NCI-H187 treated with DMSO at 0.1 percent for 48 hours (cell line): ENCODE measurements at regions not wholly inside any gene's neighbourhood (a gene's known extent, or its start where the extent isn't known, plus 50 kb on each side); places are given as distances from the start of the nearest gene placed in this dataset.

Experiments
- DNase-seq: peaks from one replicate; lab custom pipeline; 2025; lab: John Stamatoyannopoulos, UW

DNA sequence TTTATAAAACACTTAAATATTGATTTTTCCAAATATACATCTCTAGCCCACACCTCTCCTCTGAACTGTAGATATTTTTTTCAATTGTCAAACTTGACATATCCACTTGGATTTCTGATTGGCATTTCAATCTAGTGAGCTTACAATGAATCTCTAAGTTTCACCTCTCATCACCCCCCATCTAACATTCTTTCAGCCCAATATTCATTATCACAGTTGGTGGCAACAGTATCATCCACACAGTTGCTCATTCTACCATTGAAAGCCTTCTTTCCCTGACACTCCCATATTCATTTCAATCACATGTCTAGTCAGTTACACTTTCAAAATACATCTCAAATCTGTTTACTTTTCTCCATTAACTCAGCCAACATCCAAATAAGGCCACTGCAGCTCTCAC is 385.2 kb downstream of the PCDH20 start:
- no peak for DNase-seq

DNA sequence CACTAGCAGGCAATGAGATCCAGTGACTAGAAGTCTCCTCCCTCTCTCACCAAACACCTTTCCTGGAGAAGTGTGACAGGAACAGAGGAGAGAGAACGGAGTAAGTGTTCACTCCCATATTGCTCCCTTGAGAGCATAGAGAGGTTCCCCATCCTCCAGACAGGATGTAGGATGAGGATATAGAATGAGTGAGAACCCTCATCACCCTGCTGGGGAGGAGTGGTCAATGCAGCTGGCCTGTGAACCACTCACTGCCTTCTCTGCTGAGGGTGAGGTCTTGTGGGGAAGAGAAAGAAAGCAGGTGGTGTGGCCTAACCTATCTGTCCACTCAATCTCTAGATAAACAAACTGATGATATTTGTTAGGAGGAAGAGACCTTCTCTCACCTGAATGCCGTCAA is 386.6 kb downstream of the PCDH20 start:
- peak; percentile 34 for DNase-seq

DNA sequence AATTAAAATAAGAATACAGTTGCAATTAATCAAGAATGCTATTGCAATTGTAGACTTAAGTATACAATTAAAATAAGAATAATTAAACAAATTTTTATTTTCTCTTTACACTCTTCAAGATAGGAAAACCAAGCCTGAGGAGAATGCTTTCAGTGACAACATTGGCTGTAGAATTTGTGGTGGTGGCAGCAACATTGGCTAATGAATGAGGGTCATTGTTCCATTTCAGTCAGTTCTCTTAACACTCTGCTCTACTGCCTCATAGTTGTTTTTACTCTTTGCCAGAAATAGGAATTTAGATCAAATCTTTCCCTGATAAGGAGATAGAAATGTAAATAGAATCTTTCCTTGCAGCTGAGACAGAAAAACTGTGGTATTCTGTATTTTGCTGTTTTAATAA is 391.6 kb downstream of the PCDH20 start:
- DNase-seq, result no peak

DNA sequence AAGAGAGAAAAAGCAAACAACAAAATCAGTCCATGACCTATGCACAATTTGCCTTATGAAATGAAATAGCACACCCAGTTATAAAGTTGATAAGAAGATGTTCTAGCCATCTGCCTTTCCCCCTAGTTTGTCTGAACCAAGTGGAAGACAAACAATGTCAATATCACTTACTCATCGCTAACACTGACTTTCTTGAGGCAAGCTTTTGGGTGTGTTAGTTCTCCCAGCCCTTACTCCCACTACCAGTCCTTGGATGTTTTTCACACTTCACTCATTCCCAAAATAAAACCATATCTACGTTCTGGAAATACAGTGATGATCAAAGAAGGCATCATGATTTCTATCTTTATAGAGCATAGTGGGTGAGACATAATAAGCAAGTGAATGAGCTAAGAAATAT is 393.8 kb downstream of the PCDH20 start:
- DNase-seq, result no peak

DNA sequence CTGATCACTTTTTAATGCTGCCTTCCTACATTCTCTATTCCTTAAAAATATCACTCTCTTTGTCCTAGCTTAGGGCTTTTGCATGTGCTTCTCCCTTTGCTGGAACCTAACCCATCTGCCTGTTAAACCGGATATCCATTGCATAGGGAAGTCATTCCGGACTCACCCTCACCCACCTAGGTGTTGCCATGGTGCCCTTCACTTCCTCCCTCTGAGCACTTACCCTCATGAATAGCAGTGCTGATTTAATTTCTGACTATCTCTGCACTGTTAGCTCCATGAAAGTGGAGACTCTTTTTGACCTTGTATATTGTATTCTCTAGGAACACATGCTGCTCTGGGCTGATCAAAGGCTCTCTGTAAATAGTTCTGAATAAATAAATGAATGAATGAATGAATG is 401.9 kb downstream of the PCDH20 start:
- no peak for DNase-seq

DNA sequence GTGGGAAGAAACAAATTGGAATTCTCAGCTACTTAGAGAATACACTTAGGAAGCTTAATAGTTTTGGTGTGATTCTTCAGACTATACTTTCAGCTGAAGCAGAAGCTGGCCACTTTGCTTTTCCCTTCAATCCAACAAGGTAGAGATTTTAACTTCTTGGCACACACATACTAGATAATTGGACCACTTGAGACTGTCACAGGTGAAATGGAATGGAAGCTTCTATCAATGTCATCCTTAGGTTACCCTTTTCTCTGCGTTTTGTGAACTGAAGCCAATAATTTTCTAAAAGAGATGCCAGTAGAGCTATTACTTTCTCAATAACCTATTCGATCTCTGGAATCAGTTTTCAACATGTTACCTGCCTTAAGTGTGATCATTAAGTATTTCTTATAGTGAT is 405.3 kb downstream of the PCDH20 start:
- no peak for DNase-seq

DNA sequence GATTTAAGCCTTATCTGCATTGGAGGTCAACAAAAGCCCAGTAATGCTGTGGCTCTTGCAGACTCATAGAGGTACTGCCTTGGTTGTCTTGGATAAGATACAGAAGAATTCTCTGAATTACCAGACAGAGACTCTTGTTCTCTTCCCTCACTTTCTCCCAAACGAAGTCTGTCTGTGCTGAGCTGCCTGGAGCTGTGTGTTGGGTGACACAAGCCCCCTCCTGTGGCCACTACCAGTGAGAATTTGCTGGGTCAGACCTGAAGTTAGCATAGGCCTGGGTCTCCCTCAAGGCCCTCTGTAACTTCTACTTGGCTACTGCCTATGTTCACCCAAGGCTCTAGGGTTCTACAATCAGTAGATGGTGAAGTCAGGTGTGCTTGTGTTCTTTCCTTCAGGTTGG is 413.0 kb downstream of the PCDH20 start:
- DNase-seq, result no peak

DNA sequence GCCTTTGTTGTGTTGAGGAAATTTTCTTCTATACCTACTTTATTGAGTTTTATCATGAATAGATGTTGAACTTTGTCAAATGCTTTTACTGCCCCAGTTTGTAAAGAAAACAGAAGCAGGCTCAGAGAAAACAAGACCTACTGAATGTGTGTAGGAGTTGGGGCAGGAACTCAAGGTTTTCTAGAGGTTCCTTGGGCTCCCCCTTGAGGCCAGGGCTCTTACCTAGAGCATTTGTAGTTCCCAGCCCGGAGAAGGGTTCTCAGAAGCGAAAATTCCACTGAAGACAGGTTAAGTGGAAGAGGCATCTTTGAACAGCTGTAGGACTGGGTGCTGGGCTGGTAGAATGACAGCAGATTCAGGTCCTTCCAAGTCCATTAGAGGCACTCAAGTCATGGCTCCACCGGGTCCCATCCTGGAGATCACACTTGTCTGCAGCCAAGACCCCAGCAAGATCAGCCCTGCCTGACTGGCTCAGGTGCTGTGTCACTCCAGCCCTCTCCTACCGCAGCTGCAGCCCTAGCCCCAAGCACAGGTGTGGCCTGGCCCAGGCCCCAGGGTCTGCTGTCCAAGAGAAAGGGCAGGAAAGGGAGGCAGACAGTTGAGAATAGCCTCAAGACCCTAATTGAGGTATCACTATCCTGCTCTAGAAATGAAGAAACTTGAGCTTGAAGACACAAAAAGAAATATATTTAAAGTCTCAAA is 425.5 kb downstream of the PCDH20 start:
- DNase-seq, result no peak

DNA sequence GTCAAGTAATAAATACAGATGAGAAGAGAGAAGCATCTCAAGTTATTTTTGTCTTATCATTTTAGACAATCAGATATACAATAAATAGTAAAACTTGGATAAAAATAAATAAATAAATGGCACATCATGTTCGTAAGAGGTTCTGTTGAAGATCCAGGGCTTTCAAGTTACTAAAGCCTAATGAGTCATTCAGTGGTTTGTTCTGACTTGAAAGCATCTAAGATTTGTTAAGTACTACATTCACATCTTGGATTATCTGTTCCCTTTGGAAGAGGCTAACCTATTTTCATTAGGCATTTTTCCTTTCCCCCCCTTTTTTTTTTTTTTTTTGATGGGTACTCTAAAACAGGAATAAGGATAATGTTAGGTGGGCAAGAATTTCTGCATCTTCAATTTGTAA is 429.3 kb downstream of the PCDH20 start:
- no peak for DNase-seq

DNA sequence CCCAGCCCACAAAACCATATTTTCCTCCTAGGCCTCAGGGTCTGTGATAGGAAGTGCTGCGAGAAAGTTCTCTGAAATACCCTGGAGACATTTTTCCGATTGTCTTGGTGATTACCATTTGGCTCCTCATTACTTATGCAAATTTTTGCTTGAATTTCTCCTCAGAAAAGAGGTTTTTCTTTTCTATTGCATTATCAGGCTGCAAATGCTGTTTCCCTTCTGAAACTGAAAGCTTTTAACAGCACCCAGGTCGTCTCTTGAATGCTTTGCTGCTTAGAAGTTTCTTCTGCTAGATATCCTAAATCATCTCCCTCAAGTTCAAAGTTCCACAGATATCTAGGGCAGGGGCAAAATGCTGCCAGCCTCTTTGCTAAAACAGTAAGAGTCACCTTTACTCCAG is 434.2 kb downstream of the PCDH20 start:
- DNase-seq, result no peak

DNA sequence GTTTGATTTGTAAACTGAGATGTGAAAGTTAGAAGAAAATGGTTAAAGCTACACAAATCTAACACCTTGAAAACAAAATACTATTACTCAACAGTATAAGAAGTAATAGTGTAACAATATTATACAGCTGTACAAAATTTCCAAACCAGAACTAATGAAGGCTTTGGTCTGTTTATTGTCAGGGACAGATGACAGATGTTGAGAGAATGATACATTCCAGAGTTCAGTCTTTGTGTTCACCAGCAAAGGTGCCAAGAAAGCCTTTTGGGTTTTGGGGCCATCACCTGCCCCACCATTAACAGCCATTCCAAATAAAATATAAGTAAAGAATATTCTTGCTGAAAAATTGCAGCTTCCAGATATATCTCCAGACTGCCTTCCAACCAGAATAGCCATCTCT is 439.3 kb downstream of the PCDH20 start:
- no peak for DNase-seq

DNA sequence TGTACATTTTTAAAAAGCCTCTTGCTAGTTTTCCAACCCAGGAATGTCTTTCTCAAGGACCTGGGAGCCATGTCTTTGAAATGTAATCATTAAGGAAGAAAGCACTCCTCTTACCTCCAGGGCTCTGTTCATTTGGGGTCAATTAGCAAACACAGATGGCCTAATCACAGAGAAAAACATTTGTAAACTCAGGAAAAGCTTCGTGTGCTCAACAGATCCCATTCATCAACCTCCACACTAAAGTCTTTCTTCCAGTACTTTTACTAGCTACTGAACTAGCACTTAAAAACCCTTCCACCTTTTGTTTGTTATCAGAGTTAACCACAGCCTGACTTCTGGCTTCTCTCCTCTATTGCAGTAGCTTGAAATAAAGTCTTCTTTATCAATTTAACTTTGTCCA is 441.4 kb downstream of the PCDH20 start:
- DNase-seq, result no peak

DNA sequence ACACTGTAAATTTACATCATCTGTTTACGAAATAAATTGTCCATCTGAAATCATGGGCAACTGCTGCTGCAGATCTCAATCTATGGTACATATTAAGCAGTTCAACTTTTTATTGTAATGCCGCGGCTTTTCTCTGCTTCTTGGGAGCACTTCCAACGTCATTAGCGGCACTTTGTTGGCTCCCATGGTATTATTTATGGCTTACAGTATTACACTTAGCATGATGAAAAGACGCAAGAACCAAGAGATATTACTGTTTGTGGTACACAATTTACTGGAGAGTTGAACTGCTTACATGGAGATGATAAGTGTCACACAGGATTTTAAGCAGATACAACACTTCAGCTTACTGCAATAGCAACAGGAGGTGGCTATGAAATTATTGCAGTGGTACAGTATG is 442.1 kb downstream of the PCDH20 start:
- DNase-seq, result no peak

DNA sequence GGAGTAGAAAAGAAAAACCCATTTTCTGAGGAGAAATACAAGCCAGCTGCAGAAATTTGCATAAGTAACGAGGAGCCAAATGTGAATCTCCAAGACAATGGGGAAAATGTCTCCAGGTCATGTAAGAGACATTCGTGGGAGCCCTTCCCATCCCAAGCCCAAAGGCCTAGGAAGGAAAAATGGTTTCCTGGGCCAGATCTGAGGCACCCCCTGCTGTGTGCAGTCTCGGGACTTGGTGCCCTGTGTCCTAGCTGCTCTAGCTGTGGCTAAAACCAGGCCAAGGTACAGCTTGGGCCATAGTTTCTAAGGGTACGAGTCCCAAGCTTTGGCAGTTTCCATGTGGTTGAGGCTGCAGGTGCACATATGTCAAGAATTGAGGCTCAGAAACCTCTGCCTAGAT is 444.9 kb downstream of the PCDH20 start:
- no peak for DNase-seq

DNA sequence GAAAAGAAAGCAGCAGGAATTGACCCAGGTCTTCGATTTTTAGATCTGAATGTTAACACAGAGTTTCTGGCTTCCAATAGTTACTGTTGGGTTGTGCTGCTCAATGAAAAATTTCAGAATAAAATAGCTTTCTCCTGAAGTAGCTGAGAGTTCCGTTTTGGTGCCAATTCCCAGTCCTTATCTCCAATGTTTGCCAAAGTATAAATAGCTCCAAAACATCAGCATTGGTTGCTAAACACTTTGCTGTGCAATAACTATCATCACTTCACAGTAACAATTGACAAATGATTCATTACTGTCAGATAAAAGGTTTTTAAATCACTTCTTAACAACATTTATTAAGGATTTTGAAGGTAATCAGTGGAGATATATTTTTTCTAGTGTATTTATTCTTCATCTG is 446.0 kb downstream of the PCDH20 start:
- no peak for DNase-seq

DNA sequence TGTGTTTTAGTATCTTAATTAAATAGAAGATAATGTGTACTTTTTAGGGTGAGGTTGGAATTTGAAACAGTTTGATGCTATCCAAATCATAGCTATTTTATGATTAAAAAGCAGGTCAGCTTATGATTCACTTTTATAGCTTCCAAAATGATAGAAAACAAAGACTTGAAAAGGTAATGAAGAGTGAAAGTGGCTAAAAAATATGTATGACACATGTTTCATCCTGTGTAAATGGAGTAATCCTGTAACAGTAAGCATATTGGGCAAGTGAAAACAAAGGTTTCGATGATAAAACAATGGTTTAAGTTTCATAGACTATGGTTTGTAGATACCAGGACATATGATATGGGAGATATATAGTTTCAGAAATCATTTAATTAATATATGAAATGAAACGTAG is 456.2 kb downstream of the PCDH20 start:
- DNase-seq, result no peak

DNA sequence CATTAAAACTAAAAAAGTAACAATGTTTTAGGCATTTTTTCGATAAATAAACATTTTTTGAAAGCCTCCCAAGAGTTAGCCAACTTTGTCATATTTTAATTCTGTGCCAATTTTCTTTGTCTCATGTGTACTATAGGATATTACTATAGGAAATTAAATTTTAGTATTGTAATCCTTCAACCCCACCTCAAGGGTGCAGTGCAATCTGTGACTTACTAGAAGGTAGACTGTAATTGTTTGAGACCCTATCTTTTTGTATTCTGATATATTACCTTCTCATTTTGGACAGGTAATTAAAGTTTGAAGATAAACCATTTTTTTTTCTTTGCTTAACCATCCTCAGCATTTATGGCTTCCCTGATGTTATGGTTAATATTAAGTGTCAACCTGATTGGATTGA is 457.8 kb downstream of the PCDH20 start:
- DNase-seq, result no peak

DNA sequence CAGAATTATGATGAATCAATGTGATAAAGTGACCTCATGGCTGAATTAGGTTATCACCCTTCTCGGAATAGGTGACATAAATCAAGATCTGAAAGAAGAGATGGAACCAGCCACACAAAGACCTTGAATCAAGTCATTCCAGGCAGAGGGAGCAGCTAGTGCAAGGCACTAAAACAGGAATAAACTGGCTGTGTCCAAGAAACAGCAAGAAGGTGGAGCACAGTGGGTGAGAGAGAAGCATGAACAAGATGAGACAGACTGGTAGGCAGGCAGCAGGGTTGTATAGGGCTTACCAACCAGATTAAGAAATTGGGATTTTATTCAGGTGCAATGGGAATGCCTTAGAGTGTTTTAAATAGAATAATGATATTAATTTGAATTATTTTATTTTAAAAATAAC is 470.3 kb downstream of the PCDH20 start:
- no peak for DNase-seq

DNA sequence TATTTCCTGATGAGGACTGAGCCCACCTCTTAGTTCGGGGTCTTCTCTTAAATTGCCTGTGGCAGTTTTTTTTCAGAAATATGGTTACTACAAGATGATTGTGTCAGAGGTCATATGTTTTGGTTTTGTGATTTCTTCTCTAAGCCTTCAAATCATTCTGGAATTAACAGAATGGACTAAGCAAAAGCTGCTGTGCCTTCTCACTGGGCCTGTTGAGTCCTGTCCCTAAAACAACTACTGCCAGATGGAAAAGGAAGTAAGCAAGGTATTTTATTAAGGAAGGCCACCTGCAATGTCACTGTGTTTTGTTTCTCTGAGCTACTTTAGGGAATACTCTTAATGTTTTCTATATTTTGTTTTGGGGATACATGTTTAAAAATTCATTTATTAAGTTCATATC is 470.8 kb downstream of the PCDH20 start:
- DNase-seq, result no peak

DNA sequence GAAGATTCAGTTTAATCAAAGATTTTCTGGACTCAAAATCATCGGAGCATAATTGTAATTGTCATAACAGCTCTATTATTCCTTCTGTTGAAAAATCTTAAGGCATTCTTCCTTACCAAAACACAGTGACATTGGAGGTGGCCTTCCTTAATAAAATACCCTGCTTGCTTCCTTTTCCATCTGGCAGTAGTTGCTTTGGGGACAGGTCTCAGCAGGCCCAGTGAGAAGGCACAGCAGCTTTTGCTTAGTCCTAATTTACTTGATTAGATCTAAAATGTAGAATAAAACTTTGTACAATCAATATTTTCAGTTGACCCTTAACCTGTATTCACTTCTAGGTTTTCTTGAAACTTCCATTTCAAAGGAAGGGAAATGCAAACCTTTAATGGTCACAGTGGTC is 471.6 kb downstream of the PCDH20 start:
- DNase-seq, result no peak

DNA sequence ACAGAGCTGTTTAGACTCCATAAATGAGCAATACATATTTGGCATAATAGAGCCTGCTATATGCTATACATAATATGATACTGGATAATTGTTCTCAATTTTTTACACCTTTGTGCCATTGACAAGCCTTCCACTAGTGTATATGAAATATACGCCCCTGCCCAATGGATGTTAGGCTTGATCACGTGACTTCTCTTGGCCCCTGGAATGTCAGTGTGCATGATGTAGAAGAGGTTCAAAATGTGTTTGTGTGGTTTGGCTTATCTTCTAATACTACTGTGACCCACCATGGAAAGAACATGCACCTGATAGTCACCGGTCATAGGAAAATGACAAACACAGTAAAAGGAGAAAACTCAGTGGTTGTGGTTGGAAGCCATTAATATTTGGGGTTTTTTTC is 479.4 kb downstream of the PCDH20 start:
- DNase-seq, result no peak

DNA sequence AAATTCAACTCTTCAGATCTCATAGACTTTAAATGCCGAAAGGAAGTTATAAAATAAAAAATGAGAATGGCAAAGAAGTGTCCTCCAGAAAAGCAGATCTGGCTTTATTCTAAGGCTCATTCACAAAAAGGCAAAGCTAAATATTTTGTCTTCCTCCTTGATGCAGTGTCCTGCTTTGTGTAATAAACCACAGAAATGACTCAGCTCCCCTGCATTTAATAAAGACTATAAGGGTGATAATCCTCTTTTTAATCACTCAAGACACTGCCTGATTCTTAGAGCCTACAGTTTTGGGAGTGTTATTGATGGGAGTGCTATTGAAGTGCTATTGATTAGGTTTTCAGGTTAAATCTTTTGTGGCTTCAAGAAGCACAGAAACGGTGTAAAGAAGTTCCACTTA is 482.0 kb downstream of the PCDH20 start:
- DNase-seq, result no peak

DNA sequence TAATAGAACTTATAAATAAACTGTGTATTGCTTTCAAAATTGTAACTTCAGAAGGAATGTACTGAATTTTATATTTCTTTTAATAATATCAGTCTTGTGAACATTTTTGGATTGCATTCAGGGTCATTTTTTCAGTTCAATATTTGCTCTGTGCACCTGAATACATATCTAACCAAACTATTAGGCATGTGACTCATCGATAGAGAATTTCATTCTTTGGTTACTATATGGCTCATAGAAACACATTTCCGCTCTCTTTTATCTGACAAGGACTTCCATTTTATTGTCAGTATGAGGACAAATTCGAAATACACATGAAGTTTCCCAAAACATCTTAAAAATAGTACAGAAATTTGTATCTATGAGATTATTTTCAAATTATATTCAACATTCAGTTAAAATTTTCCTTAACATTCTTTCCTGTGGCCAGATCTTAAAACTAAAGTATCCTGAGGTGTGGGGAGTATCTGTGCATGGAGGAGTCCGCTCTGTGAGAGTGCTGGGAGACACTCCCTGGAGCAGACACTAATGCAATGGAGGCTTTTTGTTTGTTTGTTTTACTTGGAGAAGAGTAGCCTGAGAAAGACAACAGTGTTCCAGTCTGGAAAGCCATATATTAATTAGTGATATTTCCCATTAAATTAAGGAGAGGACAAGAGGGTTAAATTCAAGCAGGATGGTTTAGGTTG is 483.6 kb downstream of the PCDH20 start:
- no peak for DNase-seq

DNA sequence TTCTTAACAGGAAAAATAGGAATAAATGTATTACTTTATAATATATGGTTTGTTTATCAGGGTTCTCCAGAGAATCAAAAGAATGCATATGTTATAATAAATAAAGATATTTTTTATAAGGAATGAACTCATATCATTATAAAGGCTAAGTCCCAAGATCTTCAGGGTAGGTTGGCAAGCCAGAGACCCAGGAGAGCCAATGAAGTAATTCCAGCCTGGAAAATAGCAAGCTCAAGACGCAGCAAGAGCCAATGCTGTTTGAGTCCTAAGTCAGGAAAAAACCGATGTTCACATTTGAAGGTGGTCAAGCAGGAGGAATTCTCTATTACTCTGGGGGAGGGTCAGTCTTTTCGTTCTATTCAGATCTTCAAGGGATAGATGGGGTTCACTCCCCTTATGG is 490.0 kb downstream of the PCDH20 start:
- no peak for DNase-seq
